ENCODE measurements at regions not wholly inside any gene's neighbourhood (a gene's known extent, or its start where the extent isn't known, plus 50 kb on each side); places are given as distances from the start of the nearest gene placed in this dataset.
"Not testable (repeated sequence)": the region's sequence is repeated elsewhere in the genome, so short reads cannot be mapped to it uniquely, and the experiment has no call there.

- no peak for DNase-seq
Observed at GRCh38 chr2:81436256-81436655, 1131.7 kb upstream of the LRRTM1 start.

DNA sequence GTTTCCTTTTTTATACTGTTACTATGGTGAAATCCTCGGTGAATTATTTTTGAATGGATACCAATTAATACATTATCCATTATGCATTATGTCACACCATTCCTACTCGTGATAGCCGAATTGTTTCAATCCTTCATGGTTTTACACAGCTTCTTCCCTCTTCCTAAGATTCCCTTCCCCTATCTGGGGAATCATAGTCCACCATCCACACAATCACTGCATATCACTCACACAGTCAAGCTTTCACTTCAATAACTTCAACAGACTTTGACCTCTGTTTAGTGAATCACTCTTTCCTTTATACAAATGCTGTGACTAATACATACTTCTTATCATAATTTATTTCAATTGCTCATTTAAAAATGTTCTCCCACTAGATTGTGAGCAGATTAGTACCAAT lies 1108.1 kb upstream of the LRRTM1 start:
- DNase-seq, result no peak

- no peak for DNase-seq
Observed at GRCh38 chr2:81403508-81403907, 1099.0 kb upstream of the LRRTM1 start.

DNA sequence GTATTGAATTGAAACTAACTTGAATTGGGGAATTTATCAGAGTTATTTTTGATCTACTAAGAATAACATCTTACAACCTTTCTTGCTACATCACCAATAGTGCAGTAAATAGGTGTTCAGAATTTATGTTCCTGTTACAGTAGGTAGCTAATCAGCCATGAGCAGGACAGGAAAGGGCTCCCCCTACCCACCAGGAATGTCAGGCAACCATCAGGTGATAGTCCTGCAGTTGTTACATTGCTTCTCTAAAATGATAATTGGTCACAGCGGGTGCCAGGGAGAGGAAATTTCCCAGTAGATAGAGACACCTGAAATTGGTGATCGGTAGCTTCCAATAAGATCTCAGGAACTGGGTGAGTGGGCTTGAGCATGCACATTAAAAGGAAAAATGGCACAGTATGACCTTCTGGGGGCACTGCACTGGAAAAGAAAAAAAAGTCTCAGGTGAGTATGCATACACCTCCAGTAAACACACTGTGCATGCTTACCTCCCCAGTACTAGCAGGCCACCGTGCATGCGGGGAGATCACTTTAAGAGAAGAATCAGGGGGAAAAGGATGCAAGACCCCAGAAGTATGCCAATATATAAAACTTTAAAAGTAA lies 1092.0 kb upstream of the LRRTM1 start:
- no peak for DNase-seq

GRCh38 chr2:81395746-81396145 lies 1091.2 kb upstream of the LRRTM1 start:
- DNase-seq, result no peak

- DNase-seq, result no peak
Observed at GRCh38 chr2:81389203-81389602, 1084.7 kb upstream of the LRRTM1 start.

GRCh38 chr2:81363800-81364199 lies 1059.2 kb upstream of the LRRTM1 start:
- no peak for DNase-seq

GRCh38 chr2:81362468-81362867 lies 1057.9 kb upstream of the LRRTM1 start:
- DNase-seq, result not testable (repeated sequence)

DNA sequence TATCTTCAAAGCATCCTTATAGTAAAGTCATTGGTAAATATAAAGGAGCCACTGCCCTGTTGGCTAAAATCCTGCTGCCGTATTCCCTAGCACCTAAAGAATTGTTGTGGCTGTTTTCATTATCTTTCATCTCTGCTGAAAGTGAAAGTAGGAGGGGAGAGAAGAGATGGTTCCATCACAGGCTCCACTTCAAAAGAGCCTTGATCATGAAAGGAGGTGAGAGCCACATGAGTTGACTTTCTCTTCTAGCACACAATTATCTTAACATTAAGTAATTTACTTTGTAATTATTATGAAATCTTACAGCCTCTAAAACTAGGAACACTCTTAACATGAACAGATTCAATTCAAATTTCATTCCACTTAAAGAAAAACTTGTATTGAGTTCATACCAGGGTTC lies 1050.9 kb upstream of the LRRTM1 start:
- DNase-seq, result no peak

DNA sequence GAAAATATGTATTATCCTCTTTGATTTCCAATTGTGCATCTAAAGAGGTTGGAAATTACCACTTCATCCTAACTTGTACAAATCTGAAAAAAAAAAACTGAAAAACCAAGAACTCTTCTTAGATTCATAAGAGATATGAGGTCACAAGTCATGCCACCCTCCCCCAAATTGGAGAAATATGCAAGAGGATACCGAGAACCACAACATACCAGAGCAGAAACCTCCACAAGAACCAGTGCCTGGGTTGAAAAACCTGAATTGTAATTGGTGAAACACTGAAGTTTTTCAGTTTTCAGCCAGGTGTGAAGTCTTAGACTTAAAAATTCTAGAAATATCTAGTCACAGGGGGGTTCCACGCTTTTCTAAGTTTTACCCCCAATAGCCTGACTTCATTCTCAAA lies 1029.5 kb upstream of the LRRTM1 start:
- no peak for DNase-seq

GRCh38 chr2:81328968-81329367 lies 1024.4 kb upstream of the LRRTM1 start:
- DNase-seq, result no peak

GRCh38 chr2:81327911-81328310 lies 1023.4 kb upstream of the LRRTM1 start:
- DNase-seq, result no peak

DNA sequence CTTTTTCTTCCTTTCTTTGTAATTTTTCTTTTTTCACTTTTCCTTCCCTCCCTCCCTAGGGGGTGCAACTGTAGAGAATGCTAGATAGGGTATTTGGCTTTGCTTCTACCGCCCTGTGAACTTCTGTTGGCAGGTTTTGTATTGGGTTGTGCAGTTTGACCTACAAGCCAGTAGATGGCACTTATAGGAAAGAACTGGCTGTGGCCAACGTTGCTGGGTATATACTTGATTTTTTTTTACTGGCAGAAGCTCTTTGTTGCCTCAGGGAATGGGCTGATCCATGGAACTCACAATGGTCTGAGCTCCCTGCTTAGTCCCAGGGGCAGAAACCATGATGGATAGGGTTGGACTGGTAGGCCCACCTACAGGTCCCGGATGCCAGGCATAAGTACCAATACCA lies 1019.5 kb upstream of the LRRTM1 start:
- DNase-seq, result no peak

GRCh38 chr2:81304154-81304830 lies 999.7 kb upstream of the LRRTM1 start:
- no peak for DNase-seq

DNA sequence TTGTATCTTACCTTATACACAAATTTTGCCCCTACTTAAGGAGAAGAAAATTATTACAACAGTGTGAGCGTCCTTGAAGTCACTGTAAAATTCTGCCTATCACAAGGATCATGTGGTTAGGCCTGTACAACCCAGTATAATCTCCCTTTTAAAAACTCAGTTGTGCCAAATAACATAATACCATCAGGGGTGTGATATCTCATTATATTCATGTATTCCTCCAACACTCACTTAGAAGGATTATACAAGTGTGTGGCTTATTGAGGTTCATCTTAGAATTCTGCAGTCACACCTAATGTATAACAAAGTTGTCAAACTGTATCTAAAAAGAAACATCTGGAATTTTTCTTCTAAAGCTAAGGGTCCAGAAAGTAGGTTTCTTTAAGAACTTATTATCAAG lies 998.8 kb upstream of the LRRTM1 start:
- no peak for DNase-seq

DNA sequence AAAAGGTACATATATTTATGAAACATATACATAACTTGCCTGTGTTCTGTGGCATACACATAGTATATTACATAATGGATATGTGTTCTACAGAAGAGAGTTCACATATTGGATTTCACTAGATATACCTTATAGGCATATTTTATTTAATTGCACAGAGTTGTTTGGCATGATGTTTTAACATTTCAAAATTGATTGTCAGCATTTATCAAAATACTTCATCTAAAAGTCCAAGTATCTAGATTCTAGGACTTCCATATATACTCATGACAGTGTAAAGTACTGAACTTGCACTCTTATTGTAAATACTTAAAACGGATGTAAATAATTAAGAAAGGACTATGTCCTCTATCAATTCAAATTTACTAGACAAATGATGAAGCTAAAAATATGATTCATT lies 995.3 kb upstream of the LRRTM1 start:
- DNase-seq, result no peak

GRCh38 chr2:81290846-81291245 lies 986.3 kb upstream of the LRRTM1 start:
- DNase-seq, result no peak

- no peak for DNase-seq
Observed at GRCh38 chr2:81283081-81283480, 978.5 kb upstream of the LRRTM1 start.

GRCh38 chr2:81282151-81282769 lies 977.7 kb upstream of the LRRTM1 start:
- DNase-seq, result no peak

GRCh38 chr2:81276595-81276994 lies 972.0 kb upstream of the LRRTM1 start:
- no peak for DNase-seq

DNA sequence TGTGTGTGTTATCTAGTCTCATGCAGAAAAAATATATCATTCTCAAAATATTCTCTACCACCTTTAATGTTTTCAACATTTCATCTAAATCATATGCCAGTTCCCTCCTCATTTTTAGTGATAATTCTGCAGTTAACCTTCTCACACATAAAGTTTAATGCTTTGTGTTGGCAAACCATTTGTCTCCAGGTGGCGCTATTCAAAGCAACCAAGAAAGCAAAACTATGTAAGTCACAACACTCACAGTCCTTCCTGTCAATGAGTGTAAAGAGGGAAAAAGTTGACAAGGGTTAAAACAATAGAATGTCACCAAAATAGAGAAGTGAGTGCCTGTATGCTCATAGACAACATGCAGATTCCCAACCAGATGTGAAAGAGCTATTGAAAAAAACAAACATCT lies 961.6 kb upstream of the LRRTM1 start:
- no peak for DNase-seq

- no peak for DNase-seq
Observed at GRCh38 chr2:81263989-81264388, 959.4 kb upstream of the LRRTM1 start.

DNA sequence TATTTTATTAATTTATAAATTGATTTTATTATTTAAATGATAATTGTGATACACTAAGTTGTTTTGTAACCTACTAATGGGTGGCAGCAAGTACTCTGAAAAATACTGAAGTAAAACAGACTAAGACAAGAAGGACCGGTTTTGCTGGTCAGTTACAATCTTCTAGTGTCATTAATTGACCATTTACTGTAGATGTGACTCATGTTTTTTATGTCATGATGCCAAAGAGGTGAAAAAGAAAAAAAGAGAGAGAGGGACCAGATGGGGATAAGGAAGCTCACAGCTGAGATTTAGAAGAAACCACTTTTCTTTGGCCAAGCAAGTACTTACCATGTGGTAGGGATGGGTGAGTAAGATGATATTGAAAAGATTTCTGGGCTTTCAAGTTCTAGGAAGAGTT lies 955.8 kb upstream of the LRRTM1 start:
- DNase-seq, result no peak

GRCh38 chr2:81250270-81250669 lies 945.7 kb upstream of the LRRTM1 start:
- DNase-seq, result no peak

GRCh38 chr2:81249152-81249551 lies 944.6 kb upstream of the LRRTM1 start:
- DNase-seq, result no peak

Measured in T-helper 1 cell (primary cell).